KMS-11 (cell line): ENCODE measurements at regions not wholly inside any gene's neighbourhood (a gene's known extent, or its start where the extent isn't known, plus 50 kb on each side); places are given as distances from the start of the nearest gene placed in this dataset.

Experiments
- H2AFZ ChIP-seq: fragments of 200-600 bp; sonication (generic); 2 replicates; pipeline ENCODE4 v1.6.1; 2016; ENCODE audit warnings: antibody characterized with exemption, mixed run types, low read depth
- H3K27ac ChIP-seq: fragments of 200-600 bp; sonication (generic); 2 replicates; pipeline ENCODE4 v1.6.1; 2016; ENCODE audit warnings: mild to moderate bottlenecking, mixed run types
- H3K27me3 ChIP-seq: fragments of 200-600 bp; sonication (generic); 2 replicates; pipeline ENCODE4 v1.6.1; 2017; ENCODE audit warnings: mild to moderate bottlenecking, low read depth, mixed run types, moderate library complexity; ENCODE audit not compliant: insufficient read depth
- H3K36me3 ChIP-seq: fragments of 200-600 bp; sonication (generic); 2 replicates; pipeline ENCODE4 v1.6.1; 2017; ENCODE audit warnings: mild to moderate bottlenecking, mixed run types; ENCODE audit not compliant: insufficient read depth
- H3K4me1 ChIP-seq: fragments of 200-600 bp; sonication (generic); 2 replicates; pipeline ENCODE4 v1.6.1; 2016; ENCODE audit warnings: mild to moderate bottlenecking, low read depth, mixed run types; ENCODE audit not compliant: poor library complexity, severe bottlenecking
- H3K4me2 ChIP-seq: fragments of 200-600 bp; sonication (generic); 2 replicates; pipeline ENCODE4 v1.7.0; 2016; ENCODE audit warnings: mild to moderate bottlenecking, mixed run types
- H3K4me3 ChIP-seq: fragments of 200-600 bp; sonication (generic); IDR thresholded peaks from 2 replicates; pipeline ENCODE4 v1.6.1; 2017; ENCODE audit warnings: low read depth, low read length, mixed read lengths; ENCODE audit not compliant: insufficient read depth
- H3K79me2 ChIP-seq: fragments of 200-600 bp; sonication (generic); 2 replicates; pipeline ENCODE4 v1.6.1; 2016; ENCODE audit warnings: low read depth, mixed run types; ENCODE audit not compliant: insufficient read depth
- H3K9ac ChIP-seq: fragments of 200-600 bp; sonication (generic); 2 replicates; pipeline ENCODE4 v1.6.1; 2016; ENCODE audit warnings: mild to moderate bottlenecking, mixed run types
- H4K20me1 ChIP-seq: fragments of 200-600 bp; sonication (generic); 2 replicates; pipeline ENCODE4 v1.6.1; 2016; ENCODE audit warnings: mild to moderate bottlenecking, mixed run types; ENCODE audit not compliant: insufficient read depth
- TF ChIP-seq, protein P1 (sequence below): fragments of 200-600 bp; sonication (generic); conservative IDR thresholded peaks from 2 replicates; pipeline ENCODE4 v1.6.1; 2017; ENCODE audit warnings: low read depth, mild to moderate bottlenecking, antibody characterized with exemption, low read length, moderate library complexity, mixed read lengths

DNA sequence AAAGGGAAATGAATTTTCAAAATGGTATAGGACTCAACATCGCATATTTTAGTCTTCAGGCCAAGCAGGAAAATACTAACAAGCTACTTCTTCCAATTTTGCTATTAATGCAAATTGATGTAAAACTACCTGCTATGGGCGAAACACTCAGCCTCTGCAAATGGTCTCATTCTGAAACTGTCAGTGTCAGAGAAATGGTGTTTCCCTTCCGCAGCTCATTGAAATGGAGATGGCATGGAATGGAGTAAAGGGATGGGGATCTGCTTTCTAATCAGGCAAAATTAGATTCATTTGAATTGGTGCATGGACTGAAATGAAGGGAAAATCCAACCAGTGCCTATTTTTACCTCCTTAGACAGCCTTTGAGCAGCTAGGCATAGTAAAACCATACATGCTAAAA lies 80.4 kb upstream of the EEA1 start:
- no peak overlapping the region for H2AFZ ChIP-seq
- no peak overlapping the region for H3K4me2 ChIP-seq
- H3K79me2 ChIP-seq, result no peaks in the 10 kb centered on the region
- H3K4me1 ChIP-seq, result peaks cover 14% of the 10 kb centered on the region
- H3K36me3 ChIP-seq, result no peaks in the 10 kb centered on the region
- H3K27ac ChIP-seq, result no peak overlapping the region
- H3K9ac ChIP-seq, result no peak overlapping the region
- no peak overlapping the region for H3K4me3 ChIP-seq
- TF ChIP-seq, protein P1, sequence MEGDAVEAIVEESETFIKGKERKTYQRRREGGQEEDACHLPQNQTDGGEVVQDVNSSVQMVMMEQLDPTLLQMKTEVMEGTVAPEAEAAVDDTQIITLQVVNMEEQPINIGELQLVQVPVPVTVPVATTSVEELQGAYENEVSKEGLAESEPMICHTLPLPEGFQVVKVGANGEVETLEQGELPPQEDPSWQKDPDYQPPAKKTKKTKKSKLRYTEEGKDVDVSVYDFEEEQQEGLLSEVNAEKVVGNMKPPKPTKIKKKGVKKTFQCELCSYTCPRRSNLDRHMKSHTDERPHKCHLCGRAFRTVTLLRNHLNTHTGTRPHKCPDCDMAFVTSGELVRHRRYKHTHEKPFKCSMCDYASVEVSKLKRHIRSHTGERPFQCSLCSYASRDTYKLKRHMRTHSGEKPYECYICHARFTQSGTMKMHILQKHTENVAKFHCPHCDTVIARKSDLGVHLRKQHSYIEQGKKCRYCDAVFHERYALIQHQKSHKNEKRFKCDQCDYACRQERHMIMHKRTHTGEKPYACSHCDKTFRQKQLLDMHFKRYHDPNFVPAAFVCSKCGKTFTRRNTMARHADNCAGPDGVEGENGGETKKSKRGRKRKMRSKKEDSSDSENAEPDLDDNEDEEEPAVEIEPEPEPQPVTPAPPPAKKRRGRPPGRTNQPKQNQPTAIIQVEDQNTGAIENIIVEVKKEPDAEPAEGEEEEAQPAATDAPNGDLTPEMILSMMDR, result no peak
- H3K27me3 ChIP-seq, result no peaks in the 10 kb centered on the region
- H4K20me1 ChIP-seq, result no peaks in the 10 kb centered on the region

DNA sequence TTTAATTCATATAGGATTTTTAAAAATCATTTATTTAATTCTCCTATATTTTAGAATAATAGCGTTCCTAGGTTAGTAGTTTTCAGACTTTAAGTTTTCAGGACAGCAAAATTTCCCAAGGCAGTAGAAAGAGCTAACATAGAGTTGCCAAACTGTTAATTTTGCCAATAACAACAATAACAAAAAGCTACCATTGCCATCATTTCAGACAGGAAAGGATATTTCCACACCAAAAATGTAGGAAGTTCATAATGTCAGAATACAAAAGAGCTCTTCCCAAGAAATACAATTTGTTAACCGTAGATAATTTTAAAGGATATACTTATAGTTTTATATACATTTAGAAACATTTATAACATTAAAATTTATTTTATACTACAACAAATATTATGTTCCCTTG lies 81.4 kb upstream of the EEA1 start:
- H2AFZ ChIP-seq, result no peak overlapping the region
- no peaks in the 10 kb centered on the region for H3K36me3 ChIP-seq
- TF ChIP-seq, protein P1, result no peak
- H3K4me1 ChIP-seq, result peaks cover 14% of the 10 kb centered on the region
- H3K9ac ChIP-seq, result no peak overlapping the region
- H3K4me3 ChIP-seq, result no peak overlapping the region
- H3K27me3 ChIP-seq, result no peaks in the 10 kb centered on the region
- H3K79me2 ChIP-seq, result no peaks in the 10 kb centered on the region
- H4K20me1 ChIP-seq, result no peaks in the 10 kb centered on the region
- no peak overlapping the region for H3K4me2 ChIP-seq
- H3K27ac ChIP-seq, result no peak overlapping the region

DNA sequence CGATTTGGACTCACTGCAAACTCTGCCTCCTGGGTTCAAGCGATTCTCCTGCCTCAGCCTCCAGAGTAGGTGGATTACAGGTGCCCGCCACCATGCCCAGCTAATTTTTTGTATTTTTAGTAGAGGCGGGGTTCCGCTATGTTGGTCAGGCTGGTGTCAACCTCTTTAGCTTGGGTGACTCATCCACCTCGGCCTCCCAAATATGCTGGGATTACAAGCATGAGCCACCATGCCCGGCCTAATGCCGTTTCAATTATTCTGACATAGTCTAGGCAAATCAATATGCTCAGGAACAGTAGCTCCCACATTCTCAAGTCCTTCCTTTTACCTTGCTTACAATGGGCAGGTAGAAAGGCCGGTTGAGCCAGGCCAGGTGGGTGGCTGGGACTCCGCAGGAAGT lies 82.0 kb upstream of the EEA1 start:
- TF ChIP-seq, protein P1, result no peak
- Histone ChIP-seq H3K4me2 (no peak overlapping the region), H3K27ac (no peak overlapping the region), H3K4me3 (no peak overlapping the region), H3K4me1 (peaks cover 14% of the 10 kb centered on the region), H3K9ac (no peak overlapping the region), H4K20me1 (no peaks in the 10 kb centered on the region), H3K27me3 (no peaks in the 10 kb centered on the region), H2AFZ (no peak overlapping the region), H3K36me3 (no peaks in the 10 kb centered on the region), H3K79me2 (no peaks in the 10 kb centered on the region)

DNA sequence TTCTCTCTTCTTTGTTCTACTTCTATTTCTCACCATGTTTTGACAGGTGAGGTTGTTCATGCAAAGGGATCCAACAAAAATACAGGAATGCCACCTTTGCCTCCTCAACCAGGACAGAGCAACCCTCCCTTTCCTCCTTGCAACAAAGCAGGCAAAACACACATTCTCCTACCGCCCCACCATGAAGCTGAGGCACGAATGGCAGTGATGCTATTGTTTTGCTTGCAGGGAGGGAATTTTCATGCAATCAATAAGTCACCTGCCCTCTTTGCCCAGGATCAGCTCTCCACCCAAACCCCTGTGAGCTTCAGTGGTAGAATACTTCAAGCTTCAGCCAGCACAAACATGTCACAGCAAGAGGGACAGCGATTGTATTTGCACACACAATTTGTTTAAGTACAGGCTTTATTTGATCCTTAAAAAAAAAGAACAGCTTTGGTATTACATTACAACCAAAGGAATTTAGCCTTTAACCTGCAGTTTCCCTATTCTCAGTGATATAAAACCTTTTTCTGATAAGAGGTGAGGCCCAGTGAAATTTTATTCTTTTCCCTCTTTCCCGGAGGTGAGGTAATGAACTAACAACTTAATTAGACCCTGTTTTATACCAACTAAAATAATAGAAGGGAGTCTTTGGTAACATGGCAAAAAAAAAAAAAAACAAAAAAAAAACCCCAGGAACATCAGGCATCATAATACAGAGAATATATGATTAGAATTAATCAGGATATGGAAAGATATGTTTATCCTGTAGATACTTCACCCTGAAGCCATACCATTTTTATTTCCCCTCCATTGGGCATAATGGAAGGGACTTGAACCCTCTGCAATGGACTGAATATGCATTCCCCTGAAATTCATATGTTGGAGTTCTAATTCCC lies 87.0 kb upstream of the EEA1 start:
- TF ChIP-seq, protein P1, result no peak
- no peak overlapping the region for H2AFZ ChIP-seq
- H3K4me3 ChIP-seq, result no peak overlapping the region
- H3K79me2 ChIP-seq, result no peaks in the 10 kb centered on the region
- no peak overlapping the region for H3K4me2 ChIP-seq
- no peaks in the 10 kb centered on the region for H4K20me1 ChIP-seq
- no peak overlapping the region for H3K27ac ChIP-seq
- H3K9ac ChIP-seq, result no peak overlapping the region
- no peaks in the 10 kb centered on the region for H3K27me3 ChIP-seq
- no peaks in the 10 kb centered on the region for H3K4me1 ChIP-seq
- no peaks in the 10 kb centered on the region for H3K36me3 ChIP-seq
